Skeletal muscle satellite cell (primary cell): ENCODE measurements at regions not wholly inside any gene's neighbourhood (a gene's known extent, or its start where the extent isn't known, plus 50 kb on each side); places are given as distances from the start of the nearest gene placed in this dataset.
A peak's percentile ranks its signal among the peaks of the same experiment; 100 is the strongest.

Experiments
- H3K27me3 ChIP-seq: 2 replicates; pipeline ENCODE4 v1.7.0; 2013; ENCODE audit warnings: low read length; ENCODE audit not compliant: control insufficient read depth, insufficient read depth
- H3K36me3 ChIP-seq: 2 replicates; pipeline ENCODE4 v1.7.0; 2013; ENCODE audit warnings: mild to moderate bottlenecking, control low read depth, low read length; ENCODE audit not compliant: insufficient read depth
- H3K4me1 ChIP-seq: 2 replicates; pipeline ENCODE4 v1.7.0; 2013; ENCODE audit warnings: low read length; ENCODE audit not compliant: control insufficient read depth, insufficient read depth
- H3K4me2 ChIP-seq: 2 replicates; pipeline ENCODE4 v1.7.0; 2013; ENCODE audit warnings: mild to moderate bottlenecking, low read length
- H3K4me3 ChIP-seq: 2 replicates; pipeline ENCODE4 v1.7.0; 2013; ENCODE audit warnings: low read length
- H3K9ac ChIP-seq: 2 replicates; pipeline ENCODE4 v1.7.0; 2013; ENCODE audit warnings: mild to moderate bottlenecking, low read depth, low read length, moderate library complexity
- H3K9me3 ChIP-seq: replicated peaks from 2 replicates; pipeline ENCODE4 v1.7.0; 2013; ENCODE audit warnings: mild to moderate bottlenecking, control low read depth, low read length

- Histone ChIP-seq H3K4me2 (no peak overlapping the region), H3K4me3 (no peak overlapping the region), H3K36me3 (no peaks in the 10 kb centered on the region), H3K9me3 (no peaks in the 10 kb centered on the region), H3K9ac (no peak overlapping the region), H3K4me1 (peaks cover 4% of the 10 kb centered on the region), H3K27me3 (peaks cover 22% of the 10 kb centered on the region)
These were observed 135.3 kb upstream of the BMP2 start for GRCh38 chr20:6632187-6632586.

- peaks cover 19% of the 10 kb centered on the region for H3K27me3 ChIP-seq
These were observed 137.0 kb upstream of the BMP2 start for GRCh38 chr20:6630514-6630913.

GRCh38 chr20:6629564-6629963 is 137.9 kb upstream of the BMP2 start:
- Histone ChIP-seq H3K9ac (no peak overlapping the region), H3K4me3 (no peak overlapping the region)

More at GRCh38 chr20:6630514-6630913, 137.0 kb upstream of the BMP2 start:
- Histone ChIP-seq H3K9ac (no peak overlapping the region), H3K4me3 (no peak overlapping the region), H3K9me3 (no peaks in the 10 kb centered on the region), H3K4me1 (peaks cover 4% of the 10 kb centered on the region), H3K36me3 (no peaks in the 10 kb centered on the region), H3K4me2 (no peak overlapping the region)

GRCh38 chr20:6626805-6627204 is 140.7 kb upstream of the BMP2 start:
- Histone ChIP-seq H3K4me2 (no peak overlapping the region), H3K4me1 (no peaks in the 10 kb centered on the region), H3K9me3 (no peaks in the 10 kb centered on the region), H3K36me3 (no peaks in the 10 kb centered on the region), H3K27me3 (peaks cover 19% of the 10 kb centered on the region), H3K9ac (no peak overlapping the region), H3K4me3 (no peak overlapping the region)

More at GRCh38 chr20:6629564-6629963, 137.9 kb upstream of the BMP2 start:
- no peaks in the 10 kb centered on the region for H3K9me3 ChIP-seq
- H3K4me2 ChIP-seq, result no peak overlapping the region
- no peaks in the 10 kb centered on the region for H3K36me3 ChIP-seq
- peaks cover 4% of the 10 kb centered on the region for H3K4me1 ChIP-seq
- peaks cover 19% of the 10 kb centered on the region for H3K27me3 ChIP-seq

GRCh38 chr20:6623989-6624388 is 143.5 kb upstream of the BMP2 start:
- Histone ChIP-seq H3K27me3 (peaks cover 5% of the 10 kb centered on the region), H3K4me3 (no peak overlapping the region), H3K4me2 (no peak overlapping the region), H3K4me1 (no peaks in the 10 kb centered on the region), H3K9ac (no peak overlapping the region), H3K36me3 (no peaks in the 10 kb centered on the region), H3K9me3 (no peaks in the 10 kb centered on the region)

- no peak overlapping the region for H3K9ac ChIP-seq
- H3K4me2 ChIP-seq, result no peak overlapping the region
- H3K4me1 ChIP-seq, result no peaks in the 10 kb centered on the region
- H3K36me3 ChIP-seq, result no peaks in the 10 kb centered on the region
- no peaks in the 10 kb centered on the region for H3K27me3 ChIP-seq
- no peak overlapping the region for H3K4me3 ChIP-seq
- H3K9me3 ChIP-seq, result no peaks in the 10 kb centered on the region
These were observed 145.4 kb upstream of the BMP2 start for GRCh38 chr20:6622041-6622440.

GRCh38 chr20:6618051-6618450 is 149.4 kb upstream of the BMP2 start:
- H3K4me1 ChIP-seq, result peaks cover 4% of the 10 kb centered on the region
- no peaks in the 10 kb centered on the region for H3K9me3 ChIP-seq
- no peak overlapping the region for H3K4me2 ChIP-seq
- no peaks in the 10 kb centered on the region for H3K36me3 ChIP-seq
- H3K4me3 ChIP-seq, result no peak overlapping the region
- H3K27me3 ChIP-seq, result no peaks in the 10 kb centered on the region
- no peak overlapping the region for H3K9ac ChIP-seq

GRCh38 chr20:6616421-6616820 is 151.1 kb upstream of the BMP2 start:
- Histone ChIP-seq H3K36me3 (no peaks in the 10 kb centered on the region), H3K9ac (no peak overlapping the region), H3K4me3 (no peak overlapping the region), H3K9me3 (no peaks in the 10 kb centered on the region), H3K4me1 (peaks cover 9% of the 10 kb centered on the region), H3K4me2 (no peak overlapping the region), H3K27me3 (no peaks in the 10 kb centered on the region)

GRCh38 chr20:6614836-6615235 is 152.7 kb upstream of the BMP2 start:
- Histone ChIP-seq H3K36me3 (no peaks in the 10 kb centered on the region), H3K9ac (no peak overlapping the region), H3K27me3 (no peaks in the 10 kb centered on the region), H3K4me1 (peaks cover 9% of the 10 kb centered on the region), H3K9me3 (no peaks in the 10 kb centered on the region), H3K4me3 (no peak overlapping the region), H3K4me2 (no peak overlapping the region)

GRCh38 chr20:6613280-6613861 is 154.1 kb upstream of the BMP2 start:
- Histone ChIP-seq H3K9ac (peak overlapping the region; percentile 2), H3K4me3 (no peak overlapping the region), H3K36me3 (no peaks in the 10 kb centered on the region), H3K27me3 (no peaks in the 10 kb centered on the region), H3K9me3 (no peaks in the 10 kb centered on the region), H3K4me1 (peaks cover 9% of the 10 kb centered on the region), H3K4me2 (no peak overlapping the region)

GRCh38 chr20:6612606-6612923 is 154.9 kb upstream of the BMP2 start:
- Histone ChIP-seq H3K36me3 (no peaks in the 10 kb centered on the region), H3K4me3 (no peak overlapping the region), H3K27me3 (no peaks in the 10 kb centered on the region), H3K4me2 (no peak overlapping the region), H3K9ac (no peak overlapping the region), H3K4me1 (peaks cover 9% of the 10 kb centered on the region), H3K9me3 (no peaks in the 10 kb centered on the region)

- no peak overlapping the region for H3K4me3 ChIP-seq
- H3K4me2 ChIP-seq, result no peak overlapping the region
- no peaks in the 10 kb centered on the region for H3K27me3 ChIP-seq
- no peaks in the 10 kb centered on the region for H3K9me3 ChIP-seq
- no peaks in the 10 kb centered on the region for H3K36me3 ChIP-seq
- peaks cover 9% of the 10 kb centered on the region for H3K4me1 ChIP-seq
- H3K9ac ChIP-seq, result no peak overlapping the region
These were observed 155.4 kb upstream of the BMP2 start for GRCh38 chr20:6611911-6612605.
